H9 (cell line): ENCODE measurements at regions not wholly inside any gene's neighbourhood (a gene's known extent, or its start where the extent isn't known, plus 50 kb on each side); places are given as distances from the start of the nearest gene placed in this dataset.

Source experiments
- DNase-seq: peaks from one replicate; pipeline ENCODE4 v3.0.0-alpha.2; 2017
- H2AFZ ChIP-seq: one replicate; pipeline ENCODE4 v1.6.1; 2013; ENCODE audit warnings: mild to moderate bottlenecking, low read length, control low read depth, moderate library complexity
- H2AK5ac ChIP-seq: 2 replicates; pipeline ENCODE4 v1.6.1; 2013; ENCODE audit warnings: low read length, control low read depth, mixed read lengths; ENCODE audit not compliant: insufficient read length
- H2BK120ac ChIP-seq: one replicate; pipeline ENCODE4 v1.6.1; 2013; ENCODE audit warnings: low read depth, mild to moderate bottlenecking, low read length, control low read depth, inconsistent platforms; ENCODE audit not compliant: poor library complexity, severe bottlenecking
- H2BK12ac ChIP-seq: 2 replicates; pipeline ENCODE4 v1.6.1; 2013; ENCODE audit warnings: low read length, control low read depth, mixed read lengths, low read depth; ENCODE audit not compliant: insufficient read length
- H2BK15ac ChIP-seq: 2 replicates; pipeline ENCODE4 v1.6.1; 2013; ENCODE audit warnings: low read depth, low read length, control low read depth
- H2BK20ac ChIP-seq: one replicate; pipeline ENCODE4 v1.6.1; 2013; ENCODE audit warnings: low read depth, mild to moderate bottlenecking, low read length, control low read depth, inconsistent platforms; ENCODE audit not compliant: poor library complexity, severe bottlenecking
- H2BK5ac ChIP-seq: 2 replicates; pipeline ENCODE4 v1.6.1; 2013; ENCODE audit warnings: low read length, control low read depth, mixed read lengths; ENCODE audit not compliant: insufficient read length
- H3K14ac ChIP-seq: 2 replicates; pipeline ENCODE4 v1.6.1; 2013; ENCODE audit warnings: low read length, control low read depth; ENCODE audit not compliant: insufficient read depth
- H3K18ac ChIP-seq: 2 replicates; pipeline ENCODE4 v1.6.1; 2013; ENCODE audit warnings: low read depth, mild to moderate bottlenecking, mixed read lengths, low read length, control low read depth; ENCODE audit not compliant: insufficient read length
- H3K23ac ChIP-seq: 2 replicates; pipeline ENCODE4 v1.6.1; 2013; ENCODE audit warnings: low read length, control low read depth, mixed read lengths, low read depth; ENCODE audit not compliant: insufficient read length
- H3K23me2 ChIP-seq: 2 replicates; pipeline ENCODE4 v1.6.1; 2013; ENCODE audit warnings: low read depth, mild to moderate bottlenecking, mixed read lengths, low read length, control low read depth; ENCODE audit not compliant: insufficient read length, poor library complexity, severe bottlenecking
- H3K27ac ChIP-seq: 2 replicates; pipeline ENCODE4 v1.5.1; 2013; ENCODE audit warnings: low read length, control low read depth, mixed read lengths, low read depth; ENCODE audit not compliant: insufficient read length
- H3K27me3 ChIP-seq: 2 replicates; pipeline ENCODE4 v1.6.1; 2013; ENCODE audit warnings: low read length, control low read depth, inconsistent platforms; ENCODE audit not compliant: insufficient read depth
- H3K4ac ChIP-seq: 2 replicates; pipeline ENCODE4 v1.6.1; 2013; ENCODE audit warnings: low read depth, mild to moderate bottlenecking, control low read depth, inconsistent platforms, low read length, moderate library complexity
- H3K4me1 ChIP-seq: 2 replicates; pipeline ENCODE4 v1.6.1; 2013; ENCODE audit warnings: low read length, control low read depth, inconsistent platforms; ENCODE audit not compliant: insufficient read depth
- H3K4me2 ChIP-seq: 2 replicates; pipeline ENCODE4 v1.6.1; 2013; ENCODE audit warnings: low read length, control low read depth, mixed read lengths; ENCODE audit not compliant: insufficient read length, insufficient read depth
- H3K56ac ChIP-seq: 2 replicates; pipeline ENCODE4 v1.6.1; 2013; ENCODE audit warnings: low read depth, mild to moderate bottlenecking, mixed read lengths, low read length, control low read depth; ENCODE audit not compliant: insufficient read length
- H3K79me1 ChIP-seq: 2 replicates; pipeline ENCODE4 v1.6.1; 2013; ENCODE audit warnings: low read depth, mild to moderate bottlenecking, moderate library complexity, low read length, control low read depth, inconsistent platforms; ENCODE audit not compliant: insufficient read depth, poor library complexity, severe bottlenecking
- H3K79me2 ChIP-seq: 2 replicates; pipeline ENCODE4 v1.6.1; 2013; ENCODE audit warnings: low read length, control low read depth, inconsistent platforms; ENCODE audit not compliant: insufficient read depth
- H3K9ac ChIP-seq: 2 replicates; pipeline ENCODE4 v1.6.1; 2013; ENCODE audit warnings: low read length, control low read depth, mixed read lengths; ENCODE audit not compliant: insufficient read length; ENCODE audit errors: extremely low read depth
- H3K9me3 ChIP-seq: one replicate; pipeline ENCODE4 v1.6.1; 2013; ENCODE audit warnings: low read depth, low read length, inconsistent platforms; ENCODE audit not compliant: control insufficient read depth
- H3T11ph ChIP-seq: one replicate; pipeline ENCODE4 v1.6.1; 2013; ENCODE audit warnings: mild to moderate bottlenecking, low read length, control low read depth, inconsistent platforms
- H4K20me1 ChIP-seq: one replicate; pipeline ENCODE4 v1.6.1; 2013; ENCODE audit not compliant: control insufficient read depth, insufficient read length, insufficient read depth
- H4K5ac ChIP-seq: 2 replicates; pipeline ENCODE4 v1.6.1; 2013; ENCODE audit warnings: low read depth, mild to moderate bottlenecking, mixed read lengths, low read length, control low read depth; ENCODE audit not compliant: insufficient read length
- H4K8ac ChIP-seq: replicated peaks from 2 replicates; pipeline ENCODE4 v1.6.1; 2013; ENCODE audit warnings: low read length, control low read depth, mixed read lengths, low read depth; ENCODE audit not compliant: insufficient read length
- H4K91ac ChIP-seq: 2 replicates; pipeline ENCODE4 v1.6.1; 2013; ENCODE audit warnings: low read depth, mild to moderate bottlenecking, moderate library complexity, mixed read lengths, low read length, control low read depth; ENCODE audit not compliant: insufficient read length
- H3K27ac Mint-ChIP-seq, 3 experiments: 2 replicates in 2 of 3; 3 replicates in 1 of 3; pipeline ENCODE4 v1.8.0; 2020 to 2021; ENCODE audit warnings: mixed read lengths in 3 of 3, mild to moderate bottlenecking in 1 of 3, moderate library complexity in 1 of 3
- H3K27me3 Mint-ChIP-seq: 2 replicates; pipeline ENCODE4 v1.8.0; 2021; ENCODE audit warnings: low read depth, mild to moderate bottlenecking, moderate library complexity, mixed read lengths
- H3K36me3 Mint-ChIP-seq, 3 experiments: 2 replicates in 2 of 3; 3 replicates in 1 of 3; pipeline ENCODE4 v1.8.0; 2020 to 2021; ENCODE audit warnings: low read depth in 3 of 3, mixed read lengths in 3 of 3; ENCODE audit not compliant: insufficient read depth in 1 of 3
- H3K4me1 Mint-ChIP-seq, 2 experiments: 2 replicates each; pipeline ENCODE4 v1.8.0; 2020; ENCODE audit warnings: mixed read lengths in 2 of 2
- H3K4me3 Mint-ChIP-seq, 2 experiments: 2 replicates in 1 of 2; 3 replicates in 1 of 2; pipeline ENCODE4 v1.8.0; 2020 to 2021; ENCODE audit warnings: mild to moderate bottlenecking in 2 of 2, mixed read lengths in 2 of 2, moderate library complexity in 1 of 2
- H3K9me3 Mint-ChIP-seq, 2 experiments: 2 replicates in 1 of 2; 3 replicates in 1 of 2; pipeline ENCODE4 v1.8.0; 2020; ENCODE audit warnings: mild to moderate bottlenecking in 2 of 2, mixed read lengths in 2 of 2, moderate library complexity in 1 of 2
- WGBS: extraction: QIAGEN DNeasy Blood & Tissue Kit; methylation state at CpG from one replicate; pipeline ENCODE4 v1.1.7; 2013; ENCODE audit warnings: missing lambda C conversion rate, low lambda C conversion rate, mixed read lengths; ENCODE audit not compliant: insufficient read length; ENCODE audit errors: extremely low coverage; 5-methylcytosine and 5-hydroxymethylcytosine counted together
- TF ChIP-seq, protein P1 (sequence below): fragments of 200-600 bp; sonication (generic); conservative IDR thresholded peaks from 3 replicates; pipeline ENCODE4 v1.8.0; 2021; ENCODE audit warnings: antibody characterized with exemption, mild to moderate bottlenecking

GRCh38 chr11:112478806-112479205, 218.1 kb upstream of the PLET1 start:
- DNase-seq = no peak
- Histone ChIP-seq H3K18ac (no peak overlapping the region), H2BK120ac (no peak overlapping the region), H3K4me1 (peaks cover 3% of the 10 kb centered on the region; the same call in 1 of the 2 replicates), H2BK12ac (no peak overlapping the region), H3K14ac (no peak overlapping the region), H3K27ac (no peak overlapping the region), H3K56ac (no peak overlapping the region), H3K23ac (no peak overlapping the region), H4K8ac (no peak overlapping the region), H3K9ac (no peak overlapping the region), H3T11ph (no peak overlapping the region), H2BK5ac (no peak overlapping the region), H3K23me2 (no peaks in the 10 kb centered on the region), H3K79me1 (no peaks in the 10 kb centered on the region), H3K4me2 (no peak overlapping the region), H3K9me3 (no peaks in the 10 kb centered on the region), H3K4ac (no peak overlapping the region), H2BK20ac (no peak overlapping the region), H2BK15ac (no peak overlapping the region), H2AFZ (no peak overlapping the region), H4K20me1 (no peaks in the 10 kb centered on the region), H3K79me2 (no peaks in the 10 kb centered on the region), H3K27me3 (no peaks in the 10 kb centered on the region; the same call in 1 of the 2 replicates), H4K5ac (no peak overlapping the region), H2AK5ac (no peak overlapping the region), H4K91ac (no peak overlapping the region)
- Mint-ChIP-seq H3K27me3 (peaks cover 7% of the 10 kb centered on the region), H3K9me3 (no peaks in the 10 kb centered on the region), H3K27ac (no peak overlapping the region), H3K4me3 (no peak overlapping the region), H3K36me3 (no peaks in the 10 kb centered on the region), H3K4me1 (peaks cover 4 to 8% of the 10 kb centered on the region in 2 experiments; a peak in 3 of 4 replicates)
- TF ChIP-seq, protein P1, sequence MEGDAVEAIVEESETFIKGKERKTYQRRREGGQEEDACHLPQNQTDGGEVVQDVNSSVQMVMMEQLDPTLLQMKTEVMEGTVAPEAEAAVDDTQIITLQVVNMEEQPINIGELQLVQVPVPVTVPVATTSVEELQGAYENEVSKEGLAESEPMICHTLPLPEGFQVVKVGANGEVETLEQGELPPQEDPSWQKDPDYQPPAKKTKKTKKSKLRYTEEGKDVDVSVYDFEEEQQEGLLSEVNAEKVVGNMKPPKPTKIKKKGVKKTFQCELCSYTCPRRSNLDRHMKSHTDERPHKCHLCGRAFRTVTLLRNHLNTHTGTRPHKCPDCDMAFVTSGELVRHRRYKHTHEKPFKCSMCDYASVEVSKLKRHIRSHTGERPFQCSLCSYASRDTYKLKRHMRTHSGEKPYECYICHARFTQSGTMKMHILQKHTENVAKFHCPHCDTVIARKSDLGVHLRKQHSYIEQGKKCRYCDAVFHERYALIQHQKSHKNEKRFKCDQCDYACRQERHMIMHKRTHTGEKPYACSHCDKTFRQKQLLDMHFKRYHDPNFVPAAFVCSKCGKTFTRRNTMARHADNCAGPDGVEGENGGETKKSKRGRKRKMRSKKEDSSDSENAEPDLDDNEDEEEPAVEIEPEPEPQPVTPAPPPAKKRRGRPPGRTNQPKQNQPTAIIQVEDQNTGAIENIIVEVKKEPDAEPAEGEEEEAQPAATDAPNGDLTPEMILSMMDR = no peak
- WGBS = no CpG with 5 or more reads among the region's 4 CpGs
